KMS-11 (cell line): ENCODE measurements at regions not wholly inside any gene's neighbourhood (a gene's known extent, or its start where the extent isn't known, plus 50 kb on each side); places are given as distances from the start of the nearest gene placed in this dataset.
A peak's percentile ranks its signal among the peaks of the same experiment; 100 is the strongest.

Source experiments
- H2AFZ ChIP-seq: fragments of 200-600 bp; sonication (generic); 2 replicates; pipeline ENCODE4 v1.6.1; 2016; ENCODE audit warnings: antibody characterized with exemption, mixed run types, low read depth
- H3K27ac ChIP-seq: fragments of 200-600 bp; sonication (generic); 2 replicates; pipeline ENCODE4 v1.6.1; 2016; ENCODE audit warnings: mild to moderate bottlenecking, mixed run types
- H3K27me3 ChIP-seq: fragments of 200-600 bp; sonication (generic); 2 replicates; pipeline ENCODE4 v1.6.1; 2017; ENCODE audit warnings: mild to moderate bottlenecking, low read depth, mixed run types, moderate library complexity; ENCODE audit not compliant: insufficient read depth
- H3K36me3 ChIP-seq: fragments of 200-600 bp; sonication (generic); 2 replicates; pipeline ENCODE4 v1.6.1; 2017; ENCODE audit warnings: mild to moderate bottlenecking, mixed run types; ENCODE audit not compliant: insufficient read depth
- H3K4me1 ChIP-seq: fragments of 200-600 bp; sonication (generic); 2 replicates; pipeline ENCODE4 v1.6.1; 2016; ENCODE audit warnings: mild to moderate bottlenecking, low read depth, mixed run types; ENCODE audit not compliant: poor library complexity, severe bottlenecking
- H3K4me2 ChIP-seq: fragments of 200-600 bp; sonication (generic); 2 replicates; pipeline ENCODE4 v1.7.0; 2016; ENCODE audit warnings: mild to moderate bottlenecking, mixed run types
- H3K4me3 ChIP-seq: fragments of 200-600 bp; sonication (generic); IDR thresholded peaks from 2 replicates; pipeline ENCODE4 v1.6.1; 2017; ENCODE audit warnings: low read depth, low read length, mixed read lengths; ENCODE audit not compliant: insufficient read depth
- H3K79me2 ChIP-seq: fragments of 200-600 bp; sonication (generic); 2 replicates; pipeline ENCODE4 v1.6.1; 2016; ENCODE audit warnings: low read depth, mixed run types; ENCODE audit not compliant: insufficient read depth
- H3K9ac ChIP-seq: fragments of 200-600 bp; sonication (generic); 2 replicates; pipeline ENCODE4 v1.6.1; 2016; ENCODE audit warnings: mild to moderate bottlenecking, mixed run types
- H4K20me1 ChIP-seq: fragments of 200-600 bp; sonication (generic); 2 replicates; pipeline ENCODE4 v1.6.1; 2016; ENCODE audit warnings: mild to moderate bottlenecking, mixed run types; ENCODE audit not compliant: insufficient read depth
- CTCF ChIP-seq: fragments of 200-600 bp; sonication (generic); conservative IDR thresholded peaks from 2 replicates; pipeline ENCODE4 v1.6.1; 2017; ENCODE audit warnings: low read depth, mild to moderate bottlenecking, antibody characterized with exemption, low read length, moderate library complexity, mixed read lengths

- peak overlapping the region; percentile 58 for H3K4me2 ChIP-seq
- peak; percentile 38 for TF ChIP-seq CTCF
- H3K27me3 ChIP-seq: no peaks in the 10 kb centered on the region
- no peaks in the 10 kb centered on the region for H3K36me3 ChIP-seq
- H3K27ac ChIP-seq: peak overlapping the region; percentile 13; the same call in 1 of the 2 replicates
- peak overlapping the region; percentile 94 for H2AFZ ChIP-seq
- no peaks in the 10 kb centered on the region for H3K79me2 ChIP-seq
- peak overlapping the region; percentile 16; the same call in 1 of the 2 replicates for H3K9ac ChIP-seq
- peak overlapping the region; percentile 34 for H3K4me3 ChIP-seq
- H4K20me1 ChIP-seq: no peaks in the 10 kb centered on the region
- peaks cover 9% of the 10 kb centered on the region for H3K4me1 ChIP-seq
Observed at GRCh38 chr7:54664235-54665228, 94.5 kb downstream of the SEC61G start.

- H4K20me1 ChIP-seq: no peaks in the 10 kb centered on the region
- H3K4me2 ChIP-seq: peak overlapping the region; percentile 58
- H2AFZ ChIP-seq: peak overlapping the region; percentile 94
- H3K9ac ChIP-seq: peak overlapping the region; percentile 16; the same call in 1 of the 2 replicates
- no peak for TF ChIP-seq CTCF
- peaks cover 9% of the 10 kb centered on the region for H3K4me1 ChIP-seq
- H3K79me2 ChIP-seq: no peaks in the 10 kb centered on the region
- no peaks in the 10 kb centered on the region for H3K36me3 ChIP-seq
- H3K27ac ChIP-seq: no peak overlapping the region
- H3K27me3 ChIP-seq: no peaks in the 10 kb centered on the region
- peak overlapping the region; percentile 34 for H3K4me3 ChIP-seq
Observed at GRCh38 chr7:54663603-54664234, 95.3 kb downstream of the SEC61G start.

DNA sequence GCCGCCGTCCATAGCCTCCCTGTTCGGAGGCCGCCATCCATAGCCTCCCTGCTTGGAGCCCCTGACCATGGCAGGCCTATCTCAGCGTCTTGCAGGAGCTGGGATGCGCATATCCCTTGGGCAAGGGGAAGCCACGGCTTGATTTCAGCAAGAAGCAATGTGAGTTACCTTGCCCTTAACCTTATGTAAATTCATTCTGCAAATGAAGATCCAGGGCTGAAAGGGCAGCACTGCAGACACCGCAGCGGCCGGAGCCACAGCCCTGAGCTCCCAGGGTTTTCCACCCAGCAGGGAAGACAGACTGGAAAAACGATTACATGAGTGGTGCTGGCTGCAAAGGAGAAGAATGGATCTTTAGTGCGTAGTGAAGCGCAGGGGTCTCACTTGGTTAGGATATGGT is 95.8 kb downstream of the SEC61G start:
- Histone ChIP-seq H3K36me3 (no peaks in the 10 kb centered on the region), H3K79me2 (no peaks in the 10 kb centered on the region), H3K4me3 (no peak overlapping the region), H3K4me2 (peak overlapping the region; percentile 58; the same call in 1 of the 2 replicates), H2AFZ (peak overlapping the region; percentile 94; the same call in 1 of the 2 replicates), H3K9ac (no peak overlapping the region), H3K27ac (no peak overlapping the region), H4K20me1 (no peaks in the 10 kb centered on the region), H3K4me1 (peaks cover 9% of the 10 kb centered on the region), H3K27me3 (no peaks in the 10 kb centered on the region)
- no peak for TF ChIP-seq CTCF

DNA sequence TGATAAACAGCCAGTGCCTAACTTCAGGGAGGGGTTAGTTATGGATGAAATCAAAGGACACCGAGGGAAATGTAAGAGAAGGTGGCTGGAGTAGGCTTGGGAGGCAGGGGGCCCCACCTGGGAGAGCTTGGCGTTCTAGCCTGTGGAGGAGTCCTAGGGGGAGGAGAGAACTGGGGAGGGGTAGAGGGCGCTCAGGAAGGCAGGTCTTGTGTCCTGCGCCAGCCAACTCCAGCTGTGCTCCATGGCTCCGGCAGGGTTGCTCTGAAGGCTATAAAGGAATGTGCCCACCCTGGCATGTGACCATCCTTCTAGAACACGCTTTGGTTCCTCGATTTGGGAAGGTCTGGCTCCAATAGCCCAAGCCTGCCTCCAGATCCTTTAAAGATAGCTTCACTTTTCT is 96.3 kb downstream of the SEC61G start:
- H2AFZ ChIP-seq: no peak overlapping the region
- H3K36me3 ChIP-seq: no peaks in the 10 kb centered on the region
- H3K4me2 ChIP-seq: no peak overlapping the region
- no peaks in the 10 kb centered on the region for H3K79me2 ChIP-seq
- H3K27me3 ChIP-seq: no peaks in the 10 kb centered on the region
- no peaks in the 10 kb centered on the region for H4K20me1 ChIP-seq
- no peak overlapping the region for H3K9ac ChIP-seq
- no peak for TF ChIP-seq CTCF
- H3K4me1 ChIP-seq: peaks cover 9% of the 10 kb centered on the region
- H3K4me3 ChIP-seq: no peak overlapping the region
- no peak overlapping the region for H3K27ac ChIP-seq
